Adipocyte (in vitro differentiated cells): ENCODE measurements at regions not wholly inside any gene's neighbourhood (a gene's known extent, or its start where the extent isn't known, plus 50 kb on each side); places are given as distances from the start of the nearest gene placed in this dataset.

Source experiments
- DNase-seq: peaks from one replicate; pipeline ENCODE4 v3.0.0-alpha.2; 2015; ENCODE audit warnings: low read depth
- H3K27me3 ChIP-seq: replicated peaks from 2 replicates; pipeline ENCODE4 v1.7.0; 2013; ENCODE audit warnings: mild to moderate bottlenecking, low read length, moderate library complexity; ENCODE audit not compliant: control insufficient read depth, insufficient read depth
- H3K36me3 ChIP-seq: 2 replicates; pipeline ENCODE4 v1.7.0; 2013; ENCODE audit warnings: low read length, mild to moderate bottlenecking, moderate library complexity; ENCODE audit not compliant: control insufficient read depth, insufficient read depth, severe bottlenecking
- H3K4me1 ChIP-seq: 2 replicates; pipeline ENCODE4 v1.7.0; 2013; ENCODE audit warnings: mild to moderate bottlenecking, low read length, moderate library complexity; ENCODE audit not compliant: control insufficient read depth, insufficient read depth
- H3K4me3 ChIP-seq: 2 replicates; pipeline ENCODE4 v1.7.0; 2013; ENCODE audit warnings: mild to moderate bottlenecking, low read length, moderate library complexity
- H3K9ac ChIP-seq: 2 replicates; pipeline ENCODE4 v1.7.0; 2013; ENCODE audit warnings: mild to moderate bottlenecking, low read length, moderate library complexity
- H3K9me3 ChIP-seq: 2 replicates; pipeline ENCODE4 v1.7.0; 2013; ENCODE audit warnings: mild to moderate bottlenecking, low read length, moderate library complexity; ENCODE audit not compliant: control insufficient read depth

DNA sequence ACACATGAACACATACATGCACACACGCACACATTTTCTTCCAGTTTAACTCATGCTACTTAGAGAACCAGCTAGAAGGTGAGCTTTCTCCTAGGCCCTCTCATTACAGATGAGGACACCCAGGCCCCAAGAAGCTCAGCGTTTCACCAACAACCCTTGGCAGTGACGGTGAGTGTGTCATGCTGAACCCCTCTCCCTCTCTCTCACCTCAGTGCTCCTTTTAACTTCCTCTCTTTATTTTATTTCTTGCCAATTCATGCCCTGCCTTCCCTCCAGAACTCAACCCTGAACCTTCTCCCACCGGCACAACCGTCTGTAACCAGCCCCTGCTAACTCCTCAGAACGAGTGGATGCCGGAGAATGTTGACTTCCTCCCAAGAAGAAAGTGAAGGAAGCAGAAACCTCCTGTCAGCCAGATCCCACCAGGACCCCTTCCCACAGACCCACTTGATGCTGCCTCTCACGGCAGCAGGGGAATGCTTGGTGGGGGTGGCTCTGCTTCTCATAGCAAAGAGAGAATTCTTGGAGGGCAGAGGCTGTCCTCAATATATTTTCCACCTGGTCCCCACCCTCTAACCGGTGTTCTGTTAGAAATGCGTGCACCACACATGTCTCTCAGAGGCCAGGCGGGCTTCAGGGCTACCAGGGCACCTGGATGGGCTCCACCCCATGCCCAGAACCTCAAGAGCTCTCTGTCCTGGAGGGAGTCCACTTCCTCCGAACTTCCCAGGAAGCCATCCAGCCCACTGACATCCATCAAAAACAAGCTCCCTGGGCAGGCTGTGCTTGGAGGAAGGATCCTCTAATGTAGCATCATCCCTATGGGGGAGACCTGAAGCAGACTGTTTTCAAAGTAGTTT is 134.0 kb downstream of the TOMM20 start:
- Histone ChIP-seq H3K4me1 (peaks cover 22% of the 10 kb centered on the region), H3K4me3 (no peak overlapping the region), H3K9me3 (no peaks in the 10 kb centered on the region), H3K36me3 (no peaks in the 10 kb centered on the region), H3K27me3 (no peaks in the 10 kb centered on the region), H3K9ac (no peak overlapping the region)
- no peak for DNase-seq

GRCh38 chr1:234992065-234992464 is 136.6 kb downstream of the TOMM20 start:
- Histone ChIP-seq H3K4me1 (peaks cover 30% of the 10 kb centered on the region), H3K36me3 (no peaks in the 10 kb centered on the region), H3K9ac (no peak overlapping the region)

GRCh38 chr1:234990874-234991801 is 137.5 kb downstream of the TOMM20 start:
- Histone ChIP-seq H3K9ac (no peak overlapping the region), H3K27me3 (no peaks in the 10 kb centered on the region), H3K9me3 (no peaks in the 10 kb centered on the region), H3K4me3 (no peak overlapping the region), H3K4me1 (peaks cover 29% of the 10 kb centered on the region), H3K36me3 (no peaks in the 10 kb centered on the region)
- DNase-seq = no peak

More at GRCh38 chr1:234992065-234992464, 136.6 kb downstream of the TOMM20 start:
- Histone ChIP-seq H3K9me3 (no peaks in the 10 kb centered on the region), H3K27me3 (no peaks in the 10 kb centered on the region), H3K4me3 (no peak overlapping the region)
- no peak for DNase-seq

DNA sequence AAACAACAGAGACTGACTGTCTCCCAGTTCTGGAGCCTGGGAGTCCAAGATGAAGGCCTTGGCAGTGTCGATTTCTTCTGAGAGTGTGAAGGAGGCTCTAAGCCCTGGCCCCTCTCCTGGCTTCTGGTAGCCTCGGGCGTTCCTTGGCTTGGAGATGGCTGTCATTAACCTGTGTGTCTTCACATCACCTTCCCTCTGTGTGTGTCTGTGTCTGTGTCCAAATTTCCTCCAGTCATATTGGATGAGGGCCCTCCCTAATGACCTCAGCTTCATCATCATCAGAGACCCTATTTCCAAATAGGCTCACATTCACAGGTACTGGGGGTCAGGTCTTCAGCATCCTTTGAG is 138.3 kb downstream of the TOMM20 start:
- H3K27me3 ChIP-seq = no peaks in the 10 kb centered on the region
- no peak overlapping the region for H3K9ac ChIP-seq
- H3K4me3 ChIP-seq = no peak overlapping the region
- no peak for DNase-seq
- peaks cover 32% of the 10 kb centered on the region for H3K4me1 ChIP-seq
- H3K9me3 ChIP-seq = no peaks in the 10 kb centered on the region
- H3K36me3 ChIP-seq = no peaks in the 10 kb centered on the region

- Histone ChIP-seq H3K36me3 (no peaks in the 10 kb centered on the region), H3K4me3 (no peak overlapping the region), H3K4me1 (peaks cover 38% of the 10 kb centered on the region), H3K27me3 (no peaks in the 10 kb centered on the region), H3K9ac (peak overlapping the region; percentile 0), H3K9me3 (no peaks in the 10 kb centered on the region)
- DNase-seq = no peak
Measured at GRCh38 chr1:234989479-234990327, 138.9 kb downstream of the TOMM20 start.

DNA sequence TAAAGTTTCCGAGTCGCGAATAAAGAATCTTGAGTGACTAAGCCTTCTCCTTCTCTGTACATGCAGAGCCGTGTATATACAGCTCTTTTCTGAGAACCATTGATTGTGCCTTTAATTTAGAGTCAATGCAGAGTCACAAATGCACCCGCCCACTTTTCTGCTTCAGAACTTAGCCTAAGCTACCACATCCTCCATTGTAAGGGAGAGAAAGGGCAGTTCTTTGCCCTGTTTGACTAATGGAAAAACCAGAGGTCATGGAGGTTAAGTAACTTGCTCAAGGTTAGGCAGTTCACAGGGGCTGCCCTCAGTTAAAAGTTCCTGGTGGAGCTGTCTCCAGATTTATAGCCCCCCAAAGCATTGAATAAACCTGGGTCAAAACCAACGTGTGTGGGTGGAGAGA is 139.6 kb downstream of the TOMM20 start:
- Histone ChIP-seq H3K27me3 (no peaks in the 10 kb centered on the region), H3K4me3 (no peak overlapping the region), H3K9ac (peak overlapping the region; percentile 0), H3K4me1 (peaks cover 44% of the 10 kb centered on the region), H3K36me3 (no peaks in the 10 kb centered on the region), H3K9me3 (no peaks in the 10 kb centered on the region)
- DNase-seq = no peak

- peaks cover 48% of the 10 kb centered on the region for H3K4me1 ChIP-seq
- no peaks in the 10 kb centered on the region for H3K27me3 ChIP-seq
- H3K9ac ChIP-seq = peak overlapping the region; percentile 82
- no peak overlapping the region for H3K4me3 ChIP-seq
- no peak for DNase-seq
- H3K9me3 ChIP-seq = no peaks in the 10 kb centered on the region
- no peaks in the 10 kb centered on the region for H3K36me3 ChIP-seq
Measured at GRCh38 chr1:234988536-234988935, 140.1 kb downstream of the TOMM20 start.

GRCh38 chr1:234988155-234988517 is 140.5 kb downstream of the TOMM20 start:
- H3K27me3 ChIP-seq = no peaks in the 10 kb centered on the region
- H3K4me1 ChIP-seq = peaks cover 48% of the 10 kb centered on the region
- H3K9me3 ChIP-seq = no peaks in the 10 kb centered on the region
- DNase-seq = no peak
- no peaks in the 10 kb centered on the region for H3K36me3 ChIP-seq
- H3K9ac ChIP-seq = peak overlapping the region; percentile 82
- no peak overlapping the region for H3K4me3 ChIP-seq

DNA sequence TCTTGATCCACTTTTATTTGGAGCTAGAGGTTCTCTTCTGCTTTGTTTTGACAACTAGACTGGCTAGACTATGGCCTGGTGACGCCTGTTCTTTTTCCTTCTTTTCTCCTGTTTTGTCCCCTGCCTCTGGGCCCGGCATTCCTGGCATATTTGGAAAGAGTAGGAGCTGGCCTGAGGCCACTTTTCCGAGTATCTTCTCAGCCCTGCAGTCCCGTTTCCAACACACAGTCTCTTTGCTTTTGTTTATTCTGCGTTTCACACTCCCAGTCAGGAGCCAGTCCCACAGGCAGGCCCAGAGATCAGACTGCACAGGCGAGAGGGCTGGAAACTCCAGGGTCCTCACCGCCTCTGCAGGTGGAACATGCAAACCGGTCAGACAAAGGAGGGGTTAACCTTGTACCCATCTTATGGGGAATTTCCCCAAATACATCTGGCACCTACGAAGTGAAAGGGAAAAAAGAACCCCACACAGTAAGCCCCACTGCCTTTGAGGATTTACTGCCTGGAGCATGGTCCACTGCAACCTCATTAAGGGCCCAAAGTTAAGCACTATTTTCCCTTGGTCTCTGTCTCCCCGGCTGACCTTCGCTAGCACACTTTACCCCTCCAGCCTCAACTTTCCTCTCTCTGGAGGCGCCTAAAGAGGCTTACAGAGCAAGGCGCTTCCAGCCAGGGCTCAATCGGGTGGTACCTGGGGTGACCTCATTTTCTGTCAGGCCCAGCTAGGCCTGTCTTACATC is 141.1 kb downstream of the TOMM20 start:
- H3K9me3 ChIP-seq = no peaks in the 10 kb centered on the region
- no peaks in the 10 kb centered on the region for H3K36me3 ChIP-seq
- H3K9ac ChIP-seq = peak overlapping the region; percentile 82
- H3K4me3 ChIP-seq = no peak overlapping the region
- peaks cover 48% of the 10 kb centered on the region for H3K4me1 ChIP-seq
- H3K27me3 ChIP-seq = no peaks in the 10 kb centered on the region
- peak; percentile 84 for DNase-seq

- peak overlapping the region; percentile 82 for H3K9ac ChIP-seq
- DNase-seq = peak; percentile 39
- H3K4me1 ChIP-seq = peaks cover 52% of the 10 kb centered on the region
- H3K36me3 ChIP-seq = no peaks in the 10 kb centered on the region
- no peaks in the 10 kb centered on the region for H3K27me3 ChIP-seq
- no peaks in the 10 kb centered on the region for H3K9me3 ChIP-seq
- H3K4me3 ChIP-seq = peak overlapping the region; percentile 30
Measured at GRCh38 chr1:234986750-234987414, 141.8 kb downstream of the TOMM20 start.
